ENCODE measurements at regions not wholly inside any gene's neighbourhood (a gene's known extent, or its start where the extent isn't known, plus 50 kb on each side); places are given as distances from the start of the nearest gene placed in this dataset.

DNA sequence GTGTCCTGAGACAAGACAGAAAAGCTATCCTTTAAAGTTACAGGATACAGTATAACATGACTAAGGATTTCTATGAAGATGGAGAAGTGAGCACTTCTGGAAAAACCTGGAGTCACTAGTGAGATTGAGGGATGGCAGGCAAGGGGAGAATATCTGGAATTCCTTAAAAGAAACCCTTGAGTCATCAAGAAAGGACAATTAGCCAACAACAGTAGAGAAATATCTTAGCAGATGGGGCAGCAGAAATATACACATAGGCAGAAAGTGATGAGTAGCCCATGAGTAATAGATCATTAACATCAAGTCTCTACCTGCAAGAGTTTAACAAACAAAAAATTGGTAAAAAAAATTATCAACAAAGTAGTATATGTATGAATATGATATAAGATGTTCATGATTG lies 858.8 kb upstream of the FRG1 start:
- no peak overlapping the region for H2BK120ac ChIP-seq (ENCODE audit: low read depth, low read length)
- no peak overlapping the region for H3K9ac ChIP-seq (ENCODE audit: low read length)
- no peak overlapping the region for H4K91ac ChIP-seq (ENCODE audit: low read length)
- H3K4me1 ChIP-seq (ENCODE audit: control insufficient read depth, insufficient read depth, low read depth, low read length) = no peaks in the 10 kb centered on the region
- H3K18ac ChIP-seq (ENCODE audit: low read depth in 1 of 2, low read length in 2 of 2) = no peak overlapping the region
- H2BK12ac ChIP-seq (ENCODE audit: low read length in 2 of 2) = no peak overlapping the region
- H3K27me3 ChIP-seq (ENCODE audit: control insufficient read depth in 1 of 2, insufficient read depth in 1 of 2, low read length in 2 of 2) = peaks cover 0 to 4% of the 10 kb centered on the region in 2 experiments
- no peaks in the 10 kb centered on the region for H3K79me1 ChIP-seq (replicated peaks; ENCODE audit: low read length, poor library complexity, severe bottlenecking)
- no peak overlapping the region for H3K27ac ChIP-seq (ENCODE audit: low read length, poor library complexity, severe bottlenecking)
- no peak overlapping the region for H2BK5ac ChIP-seq (ENCODE audit: low read depth, low read length, poor library complexity, severe bottlenecking)
- H3K23ac ChIP-seq (ENCODE audit: low read length in 2 of 2) = no peak overlapping the region
- H3K36me3 ChIP-seq (ENCODE audit: control insufficient read depth in 1 of 2, insufficient read depth in 2 of 2, low read depth in 1 of 2, low read length in 2 of 2) = no peaks in the 10 kb centered on the region
- no peak overlapping the region for H3K4ac ChIP-seq (ENCODE audit: low read depth in 1 of 2, low read length in 2 of 2)
- H2BK15ac ChIP-seq (ENCODE audit: low read depth, poor library complexity, severe bottlenecking) = no peak overlapping the region
- H3K9me3 ChIP-seq (ENCODE audit: control insufficient read depth, low read length) = no peaks in the 10 kb centered on the region
- H3K4me2 ChIP-seq (ENCODE audit: low read length, poor library complexity, severe bottlenecking) = no peak overlapping the region
- no peak overlapping the region for H2AK5ac ChIP-seq (ENCODE audit: low read length, severe bottlenecking)
- H3K14ac ChIP-seq (ENCODE audit: low read length in 2 of 2) = no peak overlapping the region
- H4K8ac ChIP-seq (ENCODE audit: low read length) = no peak overlapping the region
- H2AFZ ChIP-seq (ENCODE audit: low read depth, low read length) = no peak overlapping the region
- peak; percentile 19 for DNase-seq
- H3K4me3 ChIP-seq (ENCODE audit: insufficient read depth in 1 of 2, low read depth in 1 of 2, low read length in 2 of 2) = no peak overlapping the region

DNA sequence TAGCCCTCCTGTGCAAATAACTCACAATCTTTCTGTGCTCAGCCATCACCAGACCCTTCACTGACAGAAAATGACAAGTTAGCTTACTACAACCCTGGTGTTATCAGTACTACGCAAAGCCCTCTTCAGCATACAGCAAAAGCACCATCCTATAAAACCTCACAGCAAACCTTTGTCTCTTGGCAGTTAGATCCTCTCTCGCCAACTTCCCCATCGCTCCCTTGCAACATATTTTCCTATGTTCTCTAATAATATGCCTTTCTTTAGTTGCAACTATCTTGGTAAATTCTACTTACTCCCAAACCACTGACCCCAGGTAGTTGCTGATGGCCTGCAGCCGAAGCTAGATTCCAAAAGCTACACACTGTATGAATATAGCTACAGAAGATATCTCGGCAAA lies 856.9 kb upstream of the FRG1 start:
- Histone ChIP-seq H2AFZ (ENCODE audit: low read depth, low read length) (no peak overlapping the region), H3K4me1 (ENCODE audit: control insufficient read depth, insufficient read depth, low read depth, low read length) (peaks cover 1% of the 10 kb centered on the region), H3K14ac (ENCODE audit: low read length in 2 of 2) (no peak overlapping the region), H2BK15ac (ENCODE audit: low read depth, poor library complexity, severe bottlenecking) (no peak overlapping the region), H3K4me2 (ENCODE audit: low read length, poor library complexity, severe bottlenecking) (no peak overlapping the region), H3K79me1 (replicated peaks; ENCODE audit: low read length, poor library complexity, severe bottlenecking) (no peaks in the 10 kb centered on the region), H2AK5ac (ENCODE audit: low read length, severe bottlenecking) (no peak overlapping the region), H4K8ac (ENCODE audit: low read length) (no peak overlapping the region), H4K91ac (ENCODE audit: low read length) (no peak overlapping the region), H3K4ac (ENCODE audit: low read depth in 1 of 2, low read length in 2 of 2) (no peak overlapping the region), H2BK12ac (ENCODE audit: low read length in 2 of 2) (no peak overlapping the region), H3K36me3 (ENCODE audit: control insufficient read depth in 1 of 2, insufficient read depth in 2 of 2, low read depth in 1 of 2, low read length in 2 of 2) (no peaks in the 10 kb centered on the region), H3K23ac (ENCODE audit: low read length in 2 of 2) (no peak overlapping the region), H2BK120ac (ENCODE audit: low read depth, low read length) (no peak overlapping the region), H3K27me3 (ENCODE audit: control insufficient read depth in 1 of 2, insufficient read depth in 1 of 2, low read length in 2 of 2) (peaks cover 0 to 4% of the 10 kb centered on the region in 2 experiments), H2BK5ac (ENCODE audit: low read depth, low read length, poor library complexity, severe bottlenecking) (no peak overlapping the region), H3K9ac (ENCODE audit: low read length) (no peak overlapping the region), H3K18ac (ENCODE audit: low read depth in 1 of 2, low read length in 2 of 2) (no peak overlapping the region), H3K9me3 (ENCODE audit: control insufficient read depth, low read length) (no peaks in the 10 kb centered on the region), H3K4me3 (ENCODE audit: insufficient read depth in 1 of 2, low read depth in 1 of 2, low read length in 2 of 2) (no peak overlapping the region), H3K27ac (ENCODE audit: low read length, poor library complexity, severe bottlenecking) (no peak overlapping the region)
- WGBS = 91% methylated on average over 5 of the region's 5 CpGs
- no peak for DNase-seq

- Histone ChIP-seq H3K4ac (ENCODE audit: low read depth in 1 of 2, low read length in 2 of 2) (no peak overlapping the region), H3K27me3 (ENCODE audit: control insufficient read depth in 1 of 2, insufficient read depth in 1 of 2, low read length in 2 of 2) (peaks cover 0 to 4% of the 10 kb centered on the region in 2 experiments), H2AK5ac (ENCODE audit: low read length, severe bottlenecking) (no peak overlapping the region), H3K9ac (ENCODE audit: low read length) (no peak overlapping the region), H3K36me3 (ENCODE audit: control insufficient read depth in 1 of 2, insufficient read depth in 2 of 2, low read depth in 1 of 2, low read length in 2 of 2) (no peaks in the 10 kb centered on the region), H2BK120ac (ENCODE audit: low read depth, low read length) (no peak overlapping the region), H3K4me1 (ENCODE audit: control insufficient read depth, insufficient read depth, low read depth, low read length) (peaks cover 2% of the 10 kb centered on the region), H3K18ac (ENCODE audit: low read depth in 1 of 2, low read length in 2 of 2) (no peak overlapping the region), H2BK5ac (ENCODE audit: low read depth, low read length, poor library complexity, severe bottlenecking) (no peak overlapping the region), H3K4me2 (ENCODE audit: low read length, poor library complexity, severe bottlenecking) (no peak overlapping the region), H3K4me3 (ENCODE audit: insufficient read depth in 1 of 2, low read depth in 1 of 2, low read length in 2 of 2) (no peak overlapping the region), H3K14ac (ENCODE audit: low read length in 2 of 2) (no peak overlapping the region), H4K8ac (ENCODE audit: low read length) (no peak overlapping the region), H4K91ac (ENCODE audit: low read length) (no peak overlapping the region), H3K27ac (ENCODE audit: low read length, poor library complexity, severe bottlenecking) (no peak overlapping the region), H2AFZ (ENCODE audit: low read depth, low read length) (no peak overlapping the region), H2BK15ac (ENCODE audit: low read depth, poor library complexity, severe bottlenecking) (no peak overlapping the region), H3K79me1 (replicated peaks; ENCODE audit: low read length, poor library complexity, severe bottlenecking) (no peaks in the 10 kb centered on the region), H3K9me3 (ENCODE audit: control insufficient read depth, low read length) (no peaks in the 10 kb centered on the region), H3K23ac (ENCODE audit: low read length in 2 of 2) (no peak overlapping the region), H2BK12ac (ENCODE audit: low read length in 2 of 2) (no peak overlapping the region)
- DNase-seq = no peak
- 87% methylated on average over 1 of the region's 4 CpGs for WGBS
Measured at GRCh38 chr4:189084671-189085070, 856.0 kb upstream of the FRG1 start.

DNA sequence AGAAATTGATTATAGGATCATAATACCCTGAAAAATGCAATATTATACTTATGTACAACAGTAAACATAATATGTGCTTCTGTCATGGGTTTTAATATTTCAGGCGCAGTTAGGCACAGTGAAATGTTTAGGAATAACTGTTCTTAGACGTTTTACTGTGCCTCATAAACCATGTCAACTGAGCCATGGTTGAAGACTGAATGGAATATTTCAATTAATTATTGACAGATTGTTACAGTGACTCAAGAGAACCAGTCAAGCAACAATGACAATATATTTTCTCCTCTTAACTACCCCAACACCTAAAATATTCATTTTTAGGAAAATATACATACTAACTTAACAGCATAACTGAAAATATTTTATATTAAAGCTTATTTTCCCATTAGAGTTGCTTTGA lies 852.7 kb upstream of the FRG1 start:
- H2AK5ac ChIP-seq (ENCODE audit: low read length, severe bottlenecking) = no peak overlapping the region
- no peak overlapping the region for H3K4ac ChIP-seq (ENCODE audit: low read depth in 1 of 2, low read length in 2 of 2)
- no peak overlapping the region for H4K8ac ChIP-seq (ENCODE audit: low read length)
- H2AFZ ChIP-seq (ENCODE audit: low read depth, low read length) = no peak overlapping the region
- H3K27ac ChIP-seq (ENCODE audit: low read length, poor library complexity, severe bottlenecking) = no peak overlapping the region
- DNase-seq = no peak
- H3K9me3 ChIP-seq (ENCODE audit: control insufficient read depth, low read length) = no peaks in the 10 kb centered on the region
- 73% methylated on average over 2 of the region's 2 CpGs for WGBS
- peaks cover 2% of the 10 kb centered on the region for H3K4me1 ChIP-seq (ENCODE audit: control insufficient read depth, insufficient read depth, low read depth, low read length)
- no peaks in the 10 kb centered on the region for H3K36me3 ChIP-seq (ENCODE audit: control insufficient read depth in 1 of 2, insufficient read depth in 2 of 2, low read depth in 1 of 2, low read length in 2 of 2)
- no peak overlapping the region for H3K14ac ChIP-seq (ENCODE audit: low read length in 2 of 2)
- no peak overlapping the region for H2BK12ac ChIP-seq (ENCODE audit: low read length in 2 of 2)
- peaks cover 0 to 4% of the 10 kb centered on the region in 2 experiments for H3K27me3 ChIP-seq (ENCODE audit: control insufficient read depth in 1 of 2, insufficient read depth in 1 of 2, low read length in 2 of 2)
- no peak overlapping the region for H2BK15ac ChIP-seq (ENCODE audit: low read depth, poor library complexity, severe bottlenecking)
- no peak overlapping the region for H3K4me2 ChIP-seq (ENCODE audit: low read length, poor library complexity, severe bottlenecking)
- H3K79me1 ChIP-seq (replicated peaks; ENCODE audit: low read length, poor library complexity, severe bottlenecking) = no peaks in the 10 kb centered on the region
- H3K4me3 ChIP-seq (ENCODE audit: insufficient read depth in 1 of 2, low read depth in 1 of 2, low read length in 2 of 2) = no peak overlapping the region
- H2BK120ac ChIP-seq (ENCODE audit: low read depth, low read length) = no peak overlapping the region
- H3K23ac ChIP-seq (ENCODE audit: low read length in 2 of 2) = no peak overlapping the region
- no peak overlapping the region for H2BK5ac ChIP-seq (ENCODE audit: low read depth, low read length, poor library complexity, severe bottlenecking)
- H3K18ac ChIP-seq (ENCODE audit: low read depth in 1 of 2, low read length in 2 of 2) = no peak overlapping the region
- no peak overlapping the region for H4K91ac ChIP-seq (ENCODE audit: low read length)
- H3K9ac ChIP-seq (ENCODE audit: low read length) = no peak overlapping the region
